H1 (cell line): ENCODE measurements at regions not wholly inside any gene's neighbourhood (a gene's known extent, or its start where the extent isn't known, plus 50 kb on each side); places are given as distances from the start of the nearest gene placed in this dataset.

Source experiments
- CREB1 ChIP-seq: IDR thresholded peaks from 2 replicates; pipeline ENCODE4 v1.6.1; 2012; ENCODE audit warnings: inconsistent platforms
- POLR2A ChIP-seq, 2 experiments: IDR thresholded peaks; 1 replicate in 1 of 2; 2 replicates in 1 of 2; pipeline ENCODE4 v1.6.1; 2011; ENCODE audit warnings: low read depth in 2 of 2, low read length in 2 of 2, mild to moderate bottlenecking in 2 of 2; ENCODE audit errors: control extremely low read depth in 1 of 2
- SIN3A ChIP-seq, 2 experiments: IDR thresholded peaks in 1 of 2; conservative IDR thresholded peaks in 1 of 2; 2 replicates each; pipeline ENCODE4 v1.6.1; 2011 to 2012; ENCODE audit warnings: low read length in 2 of 2, improper control_type of control experiment in 1 of 2, low read depth in 1 of 2, mild to moderate bottlenecking in 1 of 2
- SUZ12 ChIP-seq: fragments of 200-600 bp; sonication (generic); IDR thresholded peaks from 2 replicates; pipeline ENCODE4 v1.6.1; 2012; ENCODE audit warnings: mild to moderate bottlenecking, inconsistent platforms, low read length, moderate library complexity, mixed read lengths
- TAF1 ChIP-seq: IDR thresholded peaks from 2 replicates; pipeline ENCODE4 v1.6.1; 2011; ENCODE audit warnings: mild to moderate bottlenecking, low read depth, low read length
- YY1 ChIP-seq: IDR thresholded peaks from 2 replicates; pipeline ENCODE4 v1.6.1; 2011; ENCODE audit warnings: low read depth, mild to moderate bottlenecking, low read length

DNA sequence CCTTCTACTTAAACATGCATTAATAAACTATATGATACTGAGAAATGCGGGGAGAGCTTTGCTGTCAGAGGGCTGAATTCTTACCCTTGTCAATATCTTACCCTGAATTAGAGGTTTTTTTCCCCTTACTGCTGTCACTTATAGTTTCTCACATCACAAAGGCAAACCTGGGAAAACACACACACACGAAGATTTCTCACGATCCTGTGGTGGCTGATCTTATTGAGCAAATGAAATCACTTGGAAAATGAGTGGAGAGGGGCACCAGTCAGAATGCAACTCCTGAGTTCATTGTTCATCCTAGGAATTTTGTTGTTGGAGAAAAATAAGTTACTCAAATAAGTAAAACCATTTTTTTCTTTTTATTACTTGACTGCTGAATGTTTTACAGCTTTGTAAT is 673.6 kb downstream of the EDEM1 start (continued):
- TF ChIP-seq TAF1 = no peak
- TF ChIP-seq CREB1 = no peak
- no peak for TF ChIP-seq SUZ12
- no peak for TF ChIP-seq POLR2A (IDR thresholded peaks at IDR 0.05; ENCODE audit: control extremely low read depth in 1 of 2, low read depth in 2 of 2, low read length in 2 of 2)
- no peak for TF ChIP-seq SIN3A (conservative IDR thresholded peaks at IDR 0.05 in 1 of 2, IDR thresholded peaks at IDR 0.05 in 1 of 2; ENCODE audit: low read depth in 1 of 2, low read length in 2 of 2)
- no peak for TF ChIP-seq YY1
- TF ChIP-seq, all 59 proteins: peak for 0
